ENCODE measurements at regions not wholly inside any gene's neighbourhood (a gene's known extent, or its start where the extent isn't known, plus 50 kb on each side); places are given as distances from the start of the nearest gene placed in this dataset.

GRCh38 chr1:67941155-67941554 lies 107.9 kb upstream of the GNG12 start:
- Mint-ChIP-seq H3K27me3 (ENCODE audit: low read depth) (no peaks in the 10 kb centered on the region), H3K4me1 (no peaks in the 10 kb centered on the region), H3K9me3 (peaks cover 4% of the 10 kb centered on the region), H3K36me3 (no peaks in the 10 kb centered on the region), H3K4me3 (no peak overlapping the region), H3K27ac (no peak overlapping the region)
- no peak for TF ChIP-seq FOXJ3 (CRISPR knock-in tag; IDR thresholded peaks at IDR 0.05; ENCODE audit: borderline replicate concordance)
- no peak for TF ChIP-seq NFE2L1 (CRISPR knock-in tag; IDR thresholded peaks at IDR 0.05)
- no peak for TF ChIP-seq CBFB (CRISPR knock-in tag; IDR thresholded peaks at IDR 0.05; ENCODE audit: low read depth)
- no peak for TF ChIP-seq NFATC4 (CRISPR knock-in tag; IDR thresholded peaks at IDR 0.05)
- no peak for ATAC-seq
- DNase-seq (ENCODE audit: low spot score) = no peak
- ChIA-PET CTCF (interaction anchor here (1.0 kb wide), 1 partner anchor 9 kb away, joined by 5 read pairs; no protein-coding TSS in a partner anchor), POLR2A (no interaction called here)

GRCh38 chr1:67939942-67940341 lies 106.7 kb upstream of the GNG12 start:
- no peak for DNase-seq (ENCODE audit: low spot score)
- no peaks in the 10 kb centered on the region for H3K4me1 Mint-ChIP-seq
- no peaks in the 10 kb centered on the region for H3K27me3 Mint-ChIP-seq (ENCODE audit: low read depth)
- ChIA-PET CTCF (interaction anchor here (0.9 kb wide), 1 partner anchor 86 kb away, joined by 5 read pairs; no protein-coding TSS in a partner anchor), POLR2A (no interaction called here)
- ATAC-seq = no peak; the same call in 1 of the 2 replicates
- H3K4me3 Mint-ChIP-seq = no peak overlapping the region
- H3K9me3 Mint-ChIP-seq = peaks cover 4% of the 10 kb centered on the region
- no peaks in the 10 kb centered on the region for H3K36me3 Mint-ChIP-seq
- no peak overlapping the region for H3K27ac Mint-ChIP-seq
- TF ChIP-seq CREB1 (CRISPR knock-in tag; IDR thresholded peaks at IDR 0.05) (no peak), ZNF219 (CRISPR knock-in tag; IDR thresholded peaks at IDR 0.05; ENCODE audit: borderline replicate concordance) (no peak), CBFB (CRISPR knock-in tag; IDR thresholded peaks at IDR 0.05; ENCODE audit: low read depth) (no peak), NFYB (CRISPR knock-in tag; conservative IDR thresholded peaks at IDR 0.05; ENCODE audit: low read depth) (no peak), SMAD4 (CRISPR knock-in tag; IDR thresholded peaks at IDR 0.05) (no peak), STAT6 (CRISPR knock-in tag; conservative IDR thresholded peaks at IDR 0.05; ENCODE audit: low read depth) (no peak), RELA (CRISPR knock-in tag; IDR thresholded peaks at IDR 0.05; ENCODE audit: borderline replicate concordance) (no peak), ZNF532 (CRISPR knock-in tag; IDR thresholded peaks at IDR 0.05; ENCODE audit: borderline replicate concordance) (no peak), ZNF263 (CRISPR knock-in tag; IDR thresholded peaks at IDR 0.05; ENCODE audit: low read depth) (no peak), TP53 (CRISPR knock-in tag; IDR thresholded peaks at IDR 0.05) (no peak), CDX4 (CRISPR knock-in tag; IDR thresholded peaks at IDR 0.05; ENCODE audit: borderline replicate concordance) (no peak), FOXJ3 (CRISPR knock-in tag; IDR thresholded peaks at IDR 0.05; ENCODE audit: borderline replicate concordance) (no peak), ZMAT4 (CRISPR knock-in tag; IDR thresholded peaks at IDR 0.05) (no peak), FOXP4 (CRISPR knock-in tag; IDR thresholded peaks at IDR 0.05) (no peak), ARID4B (CRISPR knock-in tag; IDR thresholded peaks at IDR 0.05; ENCODE audit: borderline replicate concordance) (no peak), E2F4 (CRISPR knock-in tag; IDR thresholded peaks at IDR 0.05; ENCODE audit: borderline replicate concordance, low read depth) (no peak), RORB (CRISPR knock-in tag; IDR thresholded peaks at IDR 0.05) (no peak)

Data from WTC11 (cell line).